OCI-LY3 (cell line): ENCODE measurements at regions not wholly inside any gene's neighbourhood (a gene's known extent, or its start where the extent isn't known, plus 50 kb on each side); places are given as distances from the start of the nearest gene placed in this dataset.

Experiments used
- CTCF ChIP-seq: fragments of 200-600, 300-600 bp; sonication (generic); IDR thresholded peaks from 2 replicates; pipeline ENCODE4 v1.5.1; 2014; ENCODE audit warnings: antibody characterized with exemption, low read length, low read depth
- EZH2phosphoT487 ChIP-seq: fragments of 200-600 bp; shearing (Covaris generic); IDR thresholded peaks from 2 replicates; pipeline ENCODE4 v1.6.1; 2018; ENCODE audit warnings: antibody characterized with exemption, mixed run types, low read depth

- TF ChIP-seq CTCF (no peak), EZH2phosphoT487 (no peak)
These were observed 168.6 kb upstream of the CLNK start for GRCh38 chr4:10853196-10853595.
